Thyroid gland (tissue), 4 donors: ENCODE measurements at regions not wholly inside any gene's neighbourhood (a gene's known extent, or its start where the extent isn't known, plus 50 kb on each side); places are given as distances from the start of the nearest gene placed in this dataset.

Source experiments
- POLR2A ChIP-seq, 2 donors: fragments of 450-650 bp; IDR thresholded peaks; one replicate each; pipeline ENCODE4 v1.6.1; 2017; ENCODE audit warnings: antibody characterized with exemption in 2 of 2, mild to moderate bottlenecking in 2 of 2, moderate library complexity in 1 of 2
- TF ChIP-seq, protein P1 (sequence below), 6 experiments: fragments of 200-600 bp in 3 of 6; fragments of 450-650 bp in 3 of 6; sonication (generic) in 3 of 6; IDR thresholded peaks; one replicate each; pipeline ENCODE4 v1.5.1; 2016 to 2019; ENCODE audit warnings: antibody characterized with exemption in 6 of 6, mild to moderate bottlenecking in 2 of 6, inconsistent platforms in 1 of 6, moderate library complexity in 1 of 6

DNA sequence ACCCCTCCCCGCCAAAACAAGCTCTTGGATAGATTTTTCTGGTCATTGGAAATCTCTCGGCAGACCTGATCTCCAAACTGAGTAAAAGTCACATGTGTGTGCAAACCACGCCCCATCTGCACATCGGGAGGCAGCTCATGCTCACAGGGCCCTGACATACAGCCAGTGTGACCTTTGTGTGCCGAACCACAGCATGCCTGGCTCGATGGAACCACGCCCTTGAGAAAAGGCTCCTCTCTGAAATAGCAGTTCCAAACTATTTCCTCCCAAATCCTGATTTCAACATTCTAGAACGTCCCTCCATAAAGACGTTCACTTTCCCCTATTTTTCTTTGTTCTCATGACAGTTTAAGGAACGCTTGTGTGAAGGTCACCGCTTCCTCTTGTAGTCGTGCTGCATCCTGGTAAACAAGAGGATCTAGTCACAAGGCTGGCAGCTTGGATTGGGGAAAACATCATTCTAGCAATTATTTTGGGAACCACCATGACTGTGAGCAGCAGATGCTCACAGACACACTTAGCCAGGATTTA, 59.3 kb upstream of the MAP4K4 start:
- TF ChIP-seq, protein P1, sequence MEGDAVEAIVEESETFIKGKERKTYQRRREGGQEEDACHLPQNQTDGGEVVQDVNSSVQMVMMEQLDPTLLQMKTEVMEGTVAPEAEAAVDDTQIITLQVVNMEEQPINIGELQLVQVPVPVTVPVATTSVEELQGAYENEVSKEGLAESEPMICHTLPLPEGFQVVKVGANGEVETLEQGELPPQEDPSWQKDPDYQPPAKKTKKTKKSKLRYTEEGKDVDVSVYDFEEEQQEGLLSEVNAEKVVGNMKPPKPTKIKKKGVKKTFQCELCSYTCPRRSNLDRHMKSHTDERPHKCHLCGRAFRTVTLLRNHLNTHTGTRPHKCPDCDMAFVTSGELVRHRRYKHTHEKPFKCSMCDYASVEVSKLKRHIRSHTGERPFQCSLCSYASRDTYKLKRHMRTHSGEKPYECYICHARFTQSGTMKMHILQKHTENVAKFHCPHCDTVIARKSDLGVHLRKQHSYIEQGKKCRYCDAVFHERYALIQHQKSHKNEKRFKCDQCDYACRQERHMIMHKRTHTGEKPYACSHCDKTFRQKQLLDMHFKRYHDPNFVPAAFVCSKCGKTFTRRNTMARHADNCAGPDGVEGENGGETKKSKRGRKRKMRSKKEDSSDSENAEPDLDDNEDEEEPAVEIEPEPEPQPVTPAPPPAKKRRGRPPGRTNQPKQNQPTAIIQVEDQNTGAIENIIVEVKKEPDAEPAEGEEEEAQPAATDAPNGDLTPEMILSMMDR (IDR thresholded peaks at IDR 0.05), result no peak
- no peak for TF ChIP-seq POLR2A (IDR thresholded peaks at IDR 0.05)
